22Rv1 (cell line): ENCODE measurements at regions not wholly inside any gene's neighbourhood (a gene's known extent, or its start where the extent isn't known, plus 50 kb on each side); places are given as distances from the start of the nearest gene placed in this dataset.

Experiments
- H3K27ac ChIP-seq: fragments of 450-650 bp; 2 replicates; pipeline ENCODE4 v1.5.1; 2017
- ZFX ChIP-seq: fragments of 450-650 bp; IDR thresholded peaks from 2 replicates; pipeline ENCODE4 v1.6.1; 2017; ENCODE audit warnings: antibody characterized with exemption, borderline replicate concordance
- TF ChIP-seq, protein P1 (sequence below): fragments of 450-650 bp; IDR thresholded peaks from 2 replicates; pipeline ENCODE4 v1.5.1; 2017; ENCODE audit warnings: mild to moderate bottlenecking

DNA sequence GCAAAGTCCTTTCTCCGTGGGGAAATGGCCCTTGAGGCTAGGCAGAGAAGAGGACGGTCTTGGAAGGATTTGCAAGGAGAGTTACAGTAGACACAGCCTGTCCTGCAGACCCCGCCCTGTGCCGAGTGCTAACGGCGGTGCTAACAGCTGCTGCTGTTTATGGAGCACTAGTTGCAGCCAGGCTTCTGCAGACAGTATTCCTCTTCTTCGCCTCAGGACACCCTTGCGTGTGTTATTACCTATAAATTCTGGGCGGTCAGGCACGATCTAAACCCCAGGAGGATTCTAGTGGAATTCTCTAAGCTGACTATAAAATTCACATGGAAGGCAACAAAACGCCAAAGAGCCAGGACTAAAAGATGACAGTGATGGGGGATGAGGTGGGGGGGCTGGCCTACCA lies 139.8 kb downstream of the GLI2 start:
- TF ChIP-seq, protein P1, sequence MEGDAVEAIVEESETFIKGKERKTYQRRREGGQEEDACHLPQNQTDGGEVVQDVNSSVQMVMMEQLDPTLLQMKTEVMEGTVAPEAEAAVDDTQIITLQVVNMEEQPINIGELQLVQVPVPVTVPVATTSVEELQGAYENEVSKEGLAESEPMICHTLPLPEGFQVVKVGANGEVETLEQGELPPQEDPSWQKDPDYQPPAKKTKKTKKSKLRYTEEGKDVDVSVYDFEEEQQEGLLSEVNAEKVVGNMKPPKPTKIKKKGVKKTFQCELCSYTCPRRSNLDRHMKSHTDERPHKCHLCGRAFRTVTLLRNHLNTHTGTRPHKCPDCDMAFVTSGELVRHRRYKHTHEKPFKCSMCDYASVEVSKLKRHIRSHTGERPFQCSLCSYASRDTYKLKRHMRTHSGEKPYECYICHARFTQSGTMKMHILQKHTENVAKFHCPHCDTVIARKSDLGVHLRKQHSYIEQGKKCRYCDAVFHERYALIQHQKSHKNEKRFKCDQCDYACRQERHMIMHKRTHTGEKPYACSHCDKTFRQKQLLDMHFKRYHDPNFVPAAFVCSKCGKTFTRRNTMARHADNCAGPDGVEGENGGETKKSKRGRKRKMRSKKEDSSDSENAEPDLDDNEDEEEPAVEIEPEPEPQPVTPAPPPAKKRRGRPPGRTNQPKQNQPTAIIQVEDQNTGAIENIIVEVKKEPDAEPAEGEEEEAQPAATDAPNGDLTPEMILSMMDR: no peak
- TF ChIP-seq ZFX: no peak
- no peak overlapping the region for H3K27ac ChIP-seq

DNA sequence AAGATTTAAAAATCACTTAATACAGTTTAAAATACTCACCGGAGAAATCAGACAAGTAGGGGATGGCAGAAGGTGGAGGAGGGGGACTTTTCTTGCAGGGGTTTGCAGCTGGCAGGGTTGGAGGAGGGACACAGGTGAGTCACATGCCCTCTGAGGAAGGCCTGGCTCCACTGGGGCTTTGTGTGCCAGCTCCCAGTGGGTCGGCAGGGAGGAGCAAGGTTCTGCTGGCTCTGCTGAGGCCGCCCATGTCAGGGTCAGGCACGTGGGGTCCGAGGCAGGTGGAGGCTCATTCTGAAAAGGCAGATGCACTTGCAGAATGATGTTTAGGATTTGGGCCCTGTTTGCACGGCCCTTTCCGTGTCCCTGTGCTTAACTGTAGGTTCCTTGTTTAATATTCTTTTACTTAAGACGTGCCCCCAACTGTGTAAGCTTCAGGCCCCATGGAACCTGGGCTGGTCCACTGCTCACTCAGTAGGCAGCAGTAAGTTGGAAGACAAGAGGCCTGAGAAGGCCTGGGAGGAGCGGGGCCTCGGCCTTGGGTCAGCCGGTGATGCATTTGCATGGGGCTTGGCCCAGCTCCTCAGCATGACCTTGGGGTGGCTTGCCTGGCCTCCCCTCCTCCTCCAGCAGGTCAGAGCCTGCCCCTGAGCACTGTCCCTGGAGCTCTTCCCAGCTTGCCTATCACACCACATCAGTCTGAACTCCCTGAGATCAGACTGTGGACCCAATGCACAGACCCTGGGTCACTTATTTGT lies 141.0 kb downstream of the GLI2 start:
- TF ChIP-seq ZFX: no peak
- TF ChIP-seq, protein P1: no peak
- H3K27ac ChIP-seq: no peak overlapping the region

DNA sequence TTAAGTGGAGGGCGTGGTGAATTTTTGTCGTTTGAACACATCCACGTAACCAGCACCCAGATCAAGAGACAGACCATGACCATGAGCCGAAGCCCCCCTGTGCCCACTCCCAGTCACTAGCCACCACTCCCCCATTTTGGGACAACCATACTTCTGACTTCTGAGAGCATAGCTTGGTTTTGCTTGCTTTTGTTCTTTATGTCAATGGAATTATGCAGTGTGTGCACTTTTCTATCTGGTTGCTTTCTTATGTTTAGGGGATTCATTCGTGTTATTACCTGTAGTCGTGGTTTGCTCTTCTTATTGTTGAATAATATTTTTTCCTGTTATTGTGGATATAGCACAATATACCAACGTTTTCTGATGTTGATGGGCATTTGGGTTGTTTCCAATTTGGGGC lies 141.7 kb downstream of the GLI2 start:
- no peak overlapping the region for H3K27ac ChIP-seq
- no peak for TF ChIP-seq ZFX
- TF ChIP-seq, protein P1: no peak

GRCh38 chr2:120878970-120879369 lies 143.3 kb downstream of the GLI2 start:
- TF ChIP-seq ZFX: no peak
- TF ChIP-seq, protein P1: no peak
- no peak overlapping the region for H3K27ac ChIP-seq

DNA sequence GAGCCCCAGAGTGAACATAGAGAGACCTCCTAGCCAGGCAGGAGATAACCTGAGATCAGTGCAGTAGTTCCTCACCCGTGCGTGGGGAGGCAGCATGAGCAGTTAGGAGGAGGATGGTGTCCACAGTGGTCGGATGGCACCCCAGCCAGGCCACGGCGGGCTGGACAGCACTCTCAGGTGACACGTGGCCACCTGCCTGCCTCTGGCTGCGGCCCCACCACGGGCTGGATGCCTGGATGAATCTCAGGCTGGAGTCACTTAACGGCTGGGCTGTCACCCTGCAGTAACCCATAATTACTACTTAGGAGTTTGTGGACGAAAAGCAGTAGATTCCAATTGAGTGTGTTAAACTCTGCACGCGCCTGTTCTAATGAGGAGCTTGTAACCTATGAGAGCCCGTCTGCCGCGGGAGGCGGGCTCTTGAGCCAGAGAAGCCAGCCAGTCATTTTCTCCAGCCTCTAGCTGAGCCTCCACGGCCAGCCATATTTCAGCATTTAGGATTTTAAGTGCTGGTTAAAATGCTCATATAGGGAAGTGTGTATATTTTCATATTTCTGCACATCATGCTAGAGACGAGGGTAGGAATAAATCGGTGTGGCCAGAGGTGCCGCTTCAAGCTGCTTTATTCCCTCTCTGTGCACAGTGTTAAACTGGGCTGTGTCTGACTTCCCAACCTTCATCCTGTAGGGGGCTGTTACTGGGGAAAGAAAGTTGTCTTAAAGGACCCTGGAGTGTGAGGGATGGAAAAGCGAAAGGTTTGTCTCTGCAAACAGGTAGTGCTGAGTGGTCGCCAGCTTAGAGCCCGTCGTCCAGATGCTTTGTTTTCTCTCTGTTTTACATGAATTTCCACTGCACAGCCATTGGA lies 144.0 kb downstream of the GLI2 start:
- no peak overlapping the region for H3K27ac ChIP-seq
- no peak for TF ChIP-seq ZFX
- TF ChIP-seq, protein P1: peak; percentile 13; the same call in 1 of the 2 replicates

- TF ChIP-seq ZFX: no peak
- TF ChIP-seq, protein P1: no peak
Observed at GRCh38 chr2:120880381-120880780, 144.7 kb downstream of the GLI2 start.

More at GRCh38 chr2:120880381-120880780, 144.7 kb downstream of the GLI2 start:
- H3K27ac ChIP-seq: no peak overlapping the region
